B cell (primary cell): ENCODE measurements at regions not wholly inside any gene's neighbourhood (a gene's known extent, or its start where the extent isn't known, plus 50 kb on each side); places are given as distances from the start of the nearest gene placed in this dataset.

Source experiments
- CTCF ChIP-seq: fragments of 200-600 bp; IDR thresholded peaks from one replicate; pipeline ENCODE4 v1.8.0; 2022; ENCODE audit warnings: antibody characterized with exemption, mild to moderate bottlenecking
- EZH2 ChIP-seq: IDR thresholded peaks from 2 replicates; pipeline ENCODE4 v1.6.1; 2012; ENCODE audit warnings: borderline replicate concordance, low read depth, mild to moderate bottlenecking, moderate library complexity, low read length; ENCODE audit not compliant: insufficient read depth, poor library complexity, severe bottlenecking

- TF ChIP-seq EZH2, result no peak
- no peak for TF ChIP-seq CTCF
These were observed 55.4 kb upstream of the GRIP2 start for GRCh38 chr3:14595561-14595960.
